CMK (cell line): ENCODE measurements at regions not wholly inside any gene's neighbourhood (a gene's known extent, or its start where the extent isn't known, plus 50 kb on each side); places are given as distances from the start of the nearest gene placed in this dataset.

Experiments
- DNase-seq: peaks from one replicate; pipeline ENCODE4 v3.0.0-alpha.2; 2010; ENCODE audit warnings: low read depth

- no peak for DNase-seq
These were observed 50.0 kb upstream of the BET1 start for GRCh38 chr7:94054130-94054529.

GRCh38 chr7:94055963-94056362 lies 51.8 kb upstream of the BET1 start:
- DNase-seq, result no peak

- DNase-seq, result no peak
These were observed 52.6 kb upstream of the BET1 start for GRCh38 chr7:94056796-94057207.

DNA sequence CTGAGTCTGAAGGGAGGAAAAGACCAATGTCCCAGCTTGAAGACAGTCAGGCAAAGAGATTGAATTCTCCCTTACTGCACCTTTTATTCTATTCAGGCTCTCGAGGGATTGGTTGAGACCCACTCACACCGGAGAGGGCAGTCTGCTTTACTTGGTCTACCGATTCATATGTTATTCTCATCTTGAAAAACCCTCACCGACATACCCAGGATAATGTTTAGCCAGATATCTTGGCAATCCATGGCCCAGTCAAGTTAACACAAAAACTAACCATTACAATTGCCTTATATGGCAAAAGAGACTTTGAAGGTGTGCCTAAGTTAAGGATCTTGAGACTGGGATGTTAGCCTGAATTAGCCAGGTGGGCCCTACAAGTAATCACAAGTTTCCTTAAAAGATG lies 53.8 kb upstream of the BET1 start:
- no peak for DNase-seq

- no peak for DNase-seq
These were observed 55.6 kb upstream of the BET1 start for GRCh38 chr7:94059746-94060145.

- DNase-seq, result no peak
These were observed 56.6 kb upstream of the BET1 start for GRCh38 chr7:94060752-94061151.

- no peak for DNase-seq
These were observed 57.2 kb upstream of the BET1 start for GRCh38 chr7:94061326-94061725.

GRCh38 chr7:94062372-94062771 lies 58.2 kb upstream of the BET1 start:
- DNase-seq, result no peak

- DNase-seq, result no peak
These were observed 60.5 kb upstream of the BET1 start for GRCh38 chr7:94064541-94065191.

GRCh38 chr7:94067047-94067446 lies 62.9 kb upstream of the BET1 start:
- no peak for DNase-seq

DNA sequence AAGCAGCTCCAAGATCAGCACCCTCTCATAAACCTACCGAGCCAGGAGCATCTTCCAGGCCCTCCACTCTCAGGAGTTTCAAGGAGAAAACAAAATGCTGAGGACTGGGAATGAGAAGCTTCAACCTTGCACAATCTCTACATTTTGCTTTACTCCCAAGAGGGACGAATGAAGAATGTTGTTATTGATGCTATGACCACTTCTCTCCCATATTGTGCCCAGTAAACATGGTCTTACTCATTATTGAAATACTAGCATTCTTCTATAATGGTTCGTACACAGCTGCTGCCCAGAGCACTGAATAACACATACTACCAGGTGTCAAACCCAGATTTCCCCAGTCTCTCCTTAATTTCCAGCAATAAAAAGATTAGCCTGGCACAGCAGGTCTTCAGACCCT lies 63.4 kb upstream of the BET1 start:
- no peak for DNase-seq

GRCh38 chr7:94069162-94069739 lies 65.1 kb upstream of the BET1 start:
- DNase-seq, result no peak

DNA sequence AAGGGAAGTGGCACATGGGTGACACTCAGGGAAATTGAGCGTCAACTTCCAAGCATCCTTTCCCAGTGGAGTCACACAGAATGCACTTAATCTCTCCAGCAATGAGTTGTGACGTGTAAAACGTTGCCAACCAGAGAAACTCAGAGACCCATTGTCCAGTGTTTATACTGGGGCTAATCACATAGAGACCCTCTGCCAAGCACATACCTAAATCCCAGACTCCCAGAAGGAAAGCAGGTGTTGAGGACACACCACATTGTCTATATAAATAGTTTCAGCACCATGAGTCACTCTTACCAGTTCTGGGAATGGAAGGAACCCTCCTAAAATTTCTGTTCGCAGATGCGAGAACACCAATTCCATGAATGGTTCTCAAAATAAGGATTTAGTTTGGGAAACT lies 76.4 kb upstream of the BET1 start:
- no peak for DNase-seq

DNA sequence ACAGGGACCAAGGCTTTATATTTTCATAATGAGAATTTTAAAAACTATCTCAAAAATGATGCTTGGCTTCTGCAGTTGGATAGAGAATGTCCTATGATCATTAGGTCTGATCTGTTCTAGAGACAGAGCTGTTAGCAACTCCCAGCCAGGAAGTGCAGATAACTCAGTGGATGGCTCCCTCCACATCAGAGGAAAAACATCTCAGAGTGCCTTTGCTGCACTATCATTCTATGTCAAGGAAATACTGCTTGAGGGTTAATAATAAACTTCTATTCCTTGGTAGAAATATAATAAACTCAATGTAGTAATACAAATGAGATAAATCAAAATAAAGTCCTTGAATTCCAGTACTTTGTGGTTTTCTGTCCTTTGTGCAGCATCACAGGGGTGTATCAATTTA lies 78.0 kb upstream of the BET1 start:
- no peak for DNase-seq

- DNase-seq, result no peak
These were observed 83.7 kb upstream of the BET1 start for GRCh38 chr7:94087664-94088352.

DNA sequence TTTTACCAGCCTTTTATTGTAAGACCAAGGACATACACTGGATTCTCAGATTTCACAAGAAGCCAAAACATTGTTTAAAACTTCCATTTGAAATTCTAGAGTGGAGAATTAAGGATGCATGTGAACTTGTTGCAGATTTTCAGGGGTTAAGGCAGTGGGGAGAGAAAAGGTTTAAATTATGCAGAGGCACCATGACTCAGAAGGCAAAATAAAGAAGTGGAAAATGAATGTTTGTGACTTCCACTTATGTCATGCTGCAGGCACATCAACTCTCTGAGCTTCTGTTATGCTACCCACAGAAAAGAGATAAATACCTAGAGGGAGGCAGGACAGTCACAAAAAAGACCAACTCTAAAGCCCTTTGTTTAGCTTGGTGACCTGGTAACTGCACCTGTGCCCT lies 84.4 kb upstream of the BET1 start:
- no peak for DNase-seq

GRCh38 chr7:94089806-94090205 lies 85.7 kb upstream of the BET1 start:
- DNase-seq, result no peak

DNA sequence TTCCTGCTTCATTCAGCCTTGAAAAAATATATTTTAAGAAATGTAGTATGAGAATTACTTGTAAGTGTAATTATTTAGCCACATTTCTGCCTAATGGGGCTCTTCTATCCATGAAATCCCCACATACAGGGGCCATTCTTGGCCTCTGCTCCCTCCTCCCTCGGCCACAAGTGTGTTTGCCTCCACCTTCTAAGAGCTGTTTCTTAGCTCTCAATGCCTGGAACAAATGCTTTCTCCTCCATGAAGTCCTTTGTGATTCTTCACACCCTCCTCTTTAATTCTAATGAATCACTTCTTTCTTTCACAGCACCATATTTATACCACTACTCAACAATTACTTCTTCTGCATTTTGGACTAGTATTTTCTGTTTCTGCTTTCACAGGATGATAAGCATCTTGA lies 88.8 kb upstream of the BET1 start:
- DNase-seq, result no peak

GRCh38 chr7:94094298-94094697 lies 90.1 kb upstream of the BET1 start:
- no peak for DNase-seq

GRCh38 chr7:94095316-94096009 lies 91.3 kb upstream of the BET1 start:
- no peak for DNase-seq

- DNase-seq, result no peak
These were observed 95.5 kb upstream of the BET1 start for GRCh38 chr7:94099679-94100078.

GRCh38 chr7:94100723-94101345 lies 96.7 kb upstream of the BET1 start:
- DNase-seq, result no peak

DNA sequence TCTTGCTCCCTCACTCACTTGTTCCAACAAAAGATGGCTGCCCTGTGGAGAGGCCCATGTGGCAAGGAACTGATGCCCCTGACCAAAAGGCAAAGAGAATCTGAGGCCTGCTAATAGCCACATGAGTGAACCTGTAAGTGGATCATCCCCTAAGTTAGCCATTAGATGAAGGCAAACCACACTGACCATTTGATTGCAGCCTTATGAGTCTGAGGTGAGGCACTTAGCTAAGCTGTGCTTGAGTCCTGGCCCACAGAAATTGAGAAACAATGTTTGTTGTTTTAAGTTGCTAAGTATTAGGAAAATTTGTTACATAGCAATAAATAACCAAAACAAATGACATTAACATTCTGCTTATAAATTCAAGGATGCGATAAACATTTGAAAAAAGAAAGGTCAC lies 100.1 kb upstream of the BET1 start:
- DNase-seq, result no peak
